Endothelial cell (in vitro differentiated cells): ENCODE measurements at regions not wholly inside any gene's neighbourhood (a gene's known extent, or its start where the extent isn't known, plus 50 kb on each side); places are given as distances from the start of the nearest gene placed in this dataset.

Source experiments
- DNase-seq: peaks from one replicate; pipeline ENCODE4 v3.0.0; 2021; ENCODE audit warnings: low spot score
- H3K27ac Mint-ChIP-seq: one replicate; pipeline ENCODE4 v1.8.0; 2021; ENCODE audit warnings: mixed read lengths, inconsistent platforms; ENCODE audit not compliant: unreplicated experiment
- H3K27me3 Mint-ChIP-seq: one replicate; pipeline ENCODE4 v1.8.0; 2021; ENCODE audit warnings: mild to moderate bottlenecking, moderate library complexity, mixed read lengths, inconsistent platforms; ENCODE audit not compliant: unreplicated experiment
- H3K36me3 Mint-ChIP-seq: one replicate; pipeline ENCODE4 v1.8.0; 2021; ENCODE audit warnings: mild to moderate bottlenecking, low read depth, mixed read lengths, inconsistent platforms; ENCODE audit not compliant: unreplicated experiment
- H3K4me1 Mint-ChIP-seq: one replicate; pipeline ENCODE4 v1.8.0; 2021; ENCODE audit warnings: mild to moderate bottlenecking, mixed read lengths, inconsistent platforms; ENCODE audit not compliant: unreplicated experiment
- H3K4me3 Mint-ChIP-seq: one replicate; pipeline ENCODE4 v1.8.0; 2021; ENCODE audit warnings: mild to moderate bottlenecking, mixed read lengths, inconsistent platforms; ENCODE audit not compliant: unreplicated experiment
- H3K9me3 Mint-ChIP-seq: one replicate; pipeline ENCODE4 v1.8.0; 2021; ENCODE audit warnings: mixed read lengths, inconsistent platforms; ENCODE audit not compliant: unreplicated experiment
- CTCF ChIP-seq: fragments of 200-600 bp; sonication (generic); IDR thresholded peaks from one replicate; pipeline ENCODE4 v1.5.0; 2021; ENCODE audit warnings: antibody characterized with exemption; ENCODE audit not compliant: unreplicated experiment

- Mint-ChIP-seq H3K36me3 (no peaks in the 10 kb centered on the region), H3K4me1 (peaks cover 5% of the 10 kb centered on the region), H3K4me3 (no peak overlapping the region), H3K9me3 (no peaks in the 10 kb centered on the region), H3K27ac (no peak overlapping the region), H3K27me3 (no peaks in the 10 kb centered on the region)
- DNase-seq: no peak
- TF ChIP-seq CTCF: no peak
Measured at GRCh38 chr1:96234299-96234698, 487.3 kb upstream of the PTBP2 start.

GRCh38 chr1:96236156-96236739 lies 485.3 kb upstream of the PTBP2 start:
- TF ChIP-seq CTCF: peak; percentile 69
- H3K27me3 Mint-ChIP-seq: no peaks in the 10 kb centered on the region
- peaks cover 5% of the 10 kb centered on the region for H3K4me1 Mint-ChIP-seq
- no peak overlapping the region for H3K4me3 Mint-ChIP-seq
- peak; percentile 28 for DNase-seq
- no peak overlapping the region for H3K27ac Mint-ChIP-seq
- H3K36me3 Mint-ChIP-seq: no peaks in the 10 kb centered on the region
- H3K9me3 Mint-ChIP-seq: no peaks in the 10 kb centered on the region

GRCh38 chr1:96238426-96238825 lies 483.2 kb upstream of the PTBP2 start:
- TF ChIP-seq CTCF: no peak
- no peak for DNase-seq
- peaks cover 5% of the 10 kb centered on the region for H3K4me1 Mint-ChIP-seq
- H3K27me3 Mint-ChIP-seq: no peaks in the 10 kb centered on the region
- no peaks in the 10 kb centered on the region for H3K9me3 Mint-ChIP-seq
- H3K36me3 Mint-ChIP-seq: no peaks in the 10 kb centered on the region
- no peak overlapping the region for H3K27ac Mint-ChIP-seq
- H3K4me3 Mint-ChIP-seq: no peak overlapping the region

- Mint-ChIP-seq H3K36me3 (no peaks in the 10 kb centered on the region), H3K27ac (no peak overlapping the region), H3K27me3 (no peaks in the 10 kb centered on the region), H3K9me3 (no peaks in the 10 kb centered on the region), H3K4me1 (no peaks in the 10 kb centered on the region), H3K4me3 (no peak overlapping the region)
- no peak for TF ChIP-seq CTCF
- DNase-seq: no peak
Measured at GRCh38 chr1:96240438-96240837, 481.1 kb upstream of the PTBP2 start.

GRCh38 chr1:96253246-96254035 lies 468.1 kb upstream of the PTBP2 start:
- TF ChIP-seq CTCF: no peak
- H3K27me3 Mint-ChIP-seq: no peaks in the 10 kb centered on the region
- H3K4me1 Mint-ChIP-seq: no peaks in the 10 kb centered on the region
- H3K4me3 Mint-ChIP-seq: no peak overlapping the region
- H3K9me3 Mint-ChIP-seq: no peaks in the 10 kb centered on the region
- H3K36me3 Mint-ChIP-seq: no peaks in the 10 kb centered on the region
- no peak overlapping the region for H3K27ac Mint-ChIP-seq
- no peak for DNase-seq
